BJ (cell line): ENCODE measurements at regions not wholly inside any gene's neighbourhood (a gene's known extent, or its start where the extent isn't known, plus 50 kb on each side); places are given as distances from the start of the nearest gene placed in this dataset.

Experiments used
- CTCF ChIA-PET: fragments of 350-600 bp; formaldehyde crosslinking; extraction: SDS; loops from one replicate; lab custom pipeline; 2021; ENCODE audit warnings: antibody characterized with exemption, inconsistent platforms; lab: Yijun Ruan, JAX
- POLR2A ChIA-PET: fragments of 300-600 bp; sonication (Branson Sonifier 250); formaldehyde crosslinking; extraction: SDS; loops from one replicate; lab custom pipeline; 2021; ENCODE audit warnings: antibody characterized with exemption; lab: Charles Lee
- DNase-seq: peaks from one replicate; pipeline ENCODE4 v3.0.0-alpha.2; 2011; ENCODE audit warnings: low read depth
- H3K27me3 ChIP-seq: 2 replicates; pipeline ENCODE4 v1.6.0; 2011; ENCODE audit warnings: low read length; ENCODE audit not compliant: control insufficient read depth, insufficient read depth
- H3K36me3 ChIP-seq: 2 replicates; pipeline ENCODE4 v1.5.1; 2011; ENCODE audit warnings: low read length; ENCODE audit not compliant: control insufficient read depth, insufficient read depth
- H3K4me3 ChIP-seq: 2 replicates; pipeline ENCODE4 v1.5.1; 2011; ENCODE audit warnings: low read depth, mild to moderate bottlenecking, control low read depth, low read length
- CTCF ChIP-seq: IDR thresholded peaks from 2 replicates; pipeline ENCODE4 v1.5.1; 2011; ENCODE audit warnings: low read depth, mild to moderate bottlenecking, control low read depth, inconsistent platforms, low read length, moderate library complexity; ENCODE audit not compliant: insufficient read depth

GRCh38 chr4:189436207-189436606, 504.5 kb upstream of the FRG1 start:
- no peak for TF ChIP-seq CTCF
- ChIA-PET CTCF (no interaction called here), POLR2A (no interaction called here)
- DNase-seq = no peak
- Histone ChIP-seq H3K4me3 (no peak overlapping the region), H3K27me3 (no peaks in the 10 kb centered on the region), H3K36me3 (no peaks in the 10 kb centered on the region)

GRCh38 chr4:189440716-189441115, 500.0 kb upstream of the FRG1 start:
- Histone ChIP-seq H3K36me3 (no peaks in the 10 kb centered on the region), H3K4me3 (no peak overlapping the region), H3K27me3 (no peaks in the 10 kb centered on the region)
- CTCF ChIA-PET = no interaction called here
- DNase-seq = no peak
- POLR2A ChIA-PET = no interaction called here
- TF ChIP-seq CTCF = no peak

DNA sequence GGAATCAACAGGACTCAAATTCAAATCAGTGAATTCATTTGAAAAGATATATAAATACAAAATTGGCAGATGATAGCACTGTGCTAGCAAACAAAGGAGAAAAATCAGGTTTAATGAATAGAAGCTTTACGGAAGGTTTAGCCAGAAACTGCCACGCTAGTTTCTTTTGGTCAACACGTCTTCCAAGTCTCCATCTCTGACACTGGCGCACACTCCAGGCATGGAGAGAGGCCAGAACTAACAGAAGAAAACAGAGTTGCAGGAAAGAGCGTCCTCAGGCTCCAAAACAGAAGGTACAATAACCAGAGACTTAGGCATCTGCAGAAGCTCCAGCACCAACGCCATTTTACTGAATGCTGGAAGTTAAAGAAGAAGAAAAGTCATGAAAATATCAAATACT, 497.3 kb upstream of the FRG1 start:
- Histone ChIP-seq H3K27me3 (no peaks in the 10 kb centered on the region), H3K4me3 (no peak overlapping the region), H3K36me3 (no peaks in the 10 kb centered on the region)
- ChIA-PET POLR2A (no interaction called here), CTCF (no interaction called here)
- DNase-seq = no peak
- no peak for TF ChIP-seq CTCF

- POLR2A ChIA-PET = no interaction called here
- DNase-seq = no peak
- Histone ChIP-seq H3K27me3 (no peaks in the 10 kb centered on the region), H3K4me3 (no peak overlapping the region), H3K36me3 (no peaks in the 10 kb centered on the region)
- TF ChIP-seq CTCF = no peak
- CTCF ChIA-PET = no interaction called here
Measured at GRCh38 chr4:189445613-189446012, 495.1 kb upstream of the FRG1 start.

DNA sequence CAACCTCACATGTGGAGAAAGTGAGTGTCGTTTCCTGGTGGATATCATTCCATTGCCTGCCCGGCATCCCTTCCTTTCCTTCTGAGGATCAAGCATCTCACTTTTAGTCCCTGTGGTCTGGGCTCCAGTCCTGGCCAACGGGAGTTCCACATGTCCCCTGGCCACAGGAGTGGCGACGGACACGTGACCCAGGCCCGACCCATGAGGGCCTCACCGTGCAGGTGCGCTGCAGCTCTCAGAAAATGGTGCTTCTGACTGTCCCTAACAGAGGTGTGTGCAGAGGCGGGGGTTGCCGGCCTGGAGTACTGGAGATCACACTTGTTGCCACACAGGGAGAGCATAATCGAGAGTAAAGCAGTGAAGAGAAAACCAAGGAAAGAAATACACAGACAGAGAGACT, 476.9 kb upstream of the FRG1 start:
- DNase-seq = no peak
- POLR2A ChIA-PET = no interaction called here

More for the DNA sequence above, 476.9 kb upstream of the FRG1 start:
- Histone ChIP-seq H3K27me3 (no peaks in the 10 kb centered on the region), H3K4me3 (no peak overlapping the region), H3K36me3 (no peaks in the 10 kb centered on the region)
- no peak for TF ChIP-seq CTCF
- CTCF ChIA-PET = no interaction called here
